ENCODE measurements at regions not wholly inside any gene's neighbourhood (a gene's known extent, or its start where the extent isn't known, plus 50 kb on each side); places are given as distances from the start of the nearest gene placed in this dataset.

GRCh38 chr6:44666324-44666723, 278.8 kb downstream of the CDC5L start:
- Mint-ChIP-seq H3K27me3 (ENCODE audit: insufficient read depth) (peaks cover 3% of the 10 kb centered on the region), H3K36me3 (ENCODE audit: low read depth) (no peaks in the 10 kb centered on the region), H3K4me3 (peak overlapping the region; percentile 32; the same call in 1 of the 2 replicates), H3K9me3 (no peaks in the 10 kb centered on the region), H3K4me1 (ENCODE audit: low read depth) (peaks cover 88% of the 10 kb centered on the region), H3K27ac (no peak overlapping the region; the same call in 1 of the 2 replicates)
- no peak for TF ChIP-seq CTCF (IDR thresholded peaks at IDR 0.05)
- no peak for DNase-seq

- peak; percentile 91 for DNase-seq
- Mint-ChIP-seq H3K27ac (peak overlapping the region; percentile 60), H3K4me3 (peak overlapping the region; percentile 18), H3K9me3 (no peaks in the 10 kb centered on the region), H3K27me3 (ENCODE audit: insufficient read depth) (peaks cover 8% of the 10 kb centered on the region), H3K36me3 (ENCODE audit: low read depth) (no peaks in the 10 kb centered on the region), H3K4me1 (ENCODE audit: low read depth) (peaks cover 79% of the 10 kb centered on the region)
- no peak for TF ChIP-seq CTCF (IDR thresholded peaks at IDR 0.05)
Observed at GRCh38 chr6:44667226-44667625, 279.7 kb downstream of the CDC5L start.

GRCh38 chr6:44667668-44668390, 280.3 kb downstream of the CDC5L start:
- H3K27me3 Mint-ChIP-seq (ENCODE audit: insufficient read depth), result peaks cover 9% of the 10 kb centered on the region
- H3K27ac Mint-ChIP-seq, result peak overlapping the region; percentile 60
- no peak for DNase-seq
- H3K36me3 Mint-ChIP-seq (ENCODE audit: low read depth), result no peaks in the 10 kb centered on the region
- peak overlapping the region; percentile 18 for H3K4me3 Mint-ChIP-seq
- peaks cover 73% of the 10 kb centered on the region for H3K4me1 Mint-ChIP-seq (ENCODE audit: low read depth)
- no peaks in the 10 kb centered on the region for H3K9me3 Mint-ChIP-seq
- peak; percentile 71; the same call in 1 of the 2 replicates for TF ChIP-seq CTCF (IDR thresholded peaks at IDR 0.05)

- H3K9me3 Mint-ChIP-seq, result no peaks in the 10 kb centered on the region
- H3K27me3 Mint-ChIP-seq (ENCODE audit: insufficient read depth), result peaks cover 8% of the 10 kb centered on the region
- H3K4me1 Mint-ChIP-seq (ENCODE audit: low read depth), result peaks cover 67% of the 10 kb centered on the region
- TF ChIP-seq CTCF (IDR thresholded peaks at IDR 0.05), result no peak
- H3K36me3 Mint-ChIP-seq (ENCODE audit: low read depth), result no peaks in the 10 kb centered on the region
- no peak for DNase-seq
- no peak overlapping the region for H3K27ac Mint-ChIP-seq
- no peak overlapping the region for H3K4me3 Mint-ChIP-seq
Observed at GRCh38 chr6:44668391-44668930, 281.0 kb downstream of the CDC5L start.

GRCh38 chr6:44668976-44669934, 281.7 kb downstream of the CDC5L start:
- no peak for TF ChIP-seq CTCF (IDR thresholded peaks at IDR 0.05)
- no peaks in the 10 kb centered on the region for H3K9me3 Mint-ChIP-seq

More at GRCh38 chr6:44668976-44669934, 281.7 kb downstream of the CDC5L start:
- Mint-ChIP-seq H3K27ac (no peak overlapping the region), H3K4me3 (no peak overlapping the region), H3K36me3 (ENCODE audit: low read depth) (no peaks in the 10 kb centered on the region), H3K4me1 (ENCODE audit: low read depth) (peaks cover 59% of the 10 kb centered on the region), H3K27me3 (ENCODE audit: insufficient read depth) (peaks cover 6% of the 10 kb centered on the region)
- no peak for DNase-seq
